BE2C (cell line): ENCODE measurements at regions not wholly inside any gene's neighbourhood (a gene's known extent, or its start where the extent isn't known, plus 50 kb on each side); places are given as distances from the start of the nearest gene placed in this dataset.

Source experiments
- DNase-seq: peaks from one replicate; pipeline ENCODE4 v3.0.0-alpha.2; 2020
- H3K27me3 ChIP-seq: fragments of 250-450 bp; sonication (Bioruptor Pico); 2 replicates; pipeline ENCODE4 v1.5.1; 2020; ENCODE audit warnings: mild to moderate bottlenecking
- H3K36me3 ChIP-seq: fragments of 250-450 bp; sonication (Bioruptor Pico); 2 replicates; pipeline ENCODE4 v1.5.1; 2020; ENCODE audit warnings: mild to moderate bottlenecking
- H3K4me1 ChIP-seq: fragments of 250-450 bp; sonication (Bioruptor Pico); 2 replicates; pipeline ENCODE4 v1.5.1; 2020
- H3K4me3 ChIP-seq: 2 replicates; pipeline ENCODE4 v1.5.1; 2011; ENCODE audit warnings: low read depth, low read length
- H3K9me3 ChIP-seq: fragments of 250-450 bp; sonication (Bioruptor Pico); 2 replicates; pipeline ENCODE4 v1.5.1; 2020
- CTCF ChIP-seq: IDR thresholded peaks from 2 replicates; pipeline ENCODE4 v1.5.1; 2012; ENCODE audit warnings: mild to moderate bottlenecking, low read depth, low read length

GRCh38 chr18:10297086-10297485 is 157.3 kb upstream of the APCDD1 start:
- Histone ChIP-seq H3K4me3 (no peak overlapping the region), H3K27me3 (no peaks in the 10 kb centered on the region), H3K9me3 (no peaks in the 10 kb centered on the region), H3K36me3 (no peaks in the 10 kb centered on the region), H3K4me1 (no peaks in the 10 kb centered on the region)
- no peak for DNase-seq
- no peak for TF ChIP-seq CTCF

DNA sequence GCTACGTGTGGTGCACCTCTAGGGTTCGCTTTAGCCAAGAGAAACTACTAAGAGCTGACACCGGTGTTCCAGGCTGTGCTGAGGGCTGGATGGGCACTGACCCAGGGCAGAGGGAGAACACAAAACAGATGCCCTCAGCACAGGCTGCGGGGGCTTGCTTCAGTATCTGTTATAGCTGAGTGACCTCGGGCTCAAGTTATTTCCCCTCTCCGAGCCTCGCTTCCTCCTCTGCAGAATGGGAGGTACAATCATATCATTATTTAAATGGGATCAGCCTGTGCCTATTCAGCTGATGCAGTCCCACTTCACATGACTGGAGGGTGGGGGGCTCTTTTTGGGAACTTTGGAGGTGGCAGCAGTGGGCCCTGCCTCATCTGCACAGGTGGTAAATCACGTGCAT is 156.1 kb upstream of the APCDD1 start:
- no peaks in the 10 kb centered on the region for H3K27me3 ChIP-seq
- no peaks in the 10 kb centered on the region for H3K36me3 ChIP-seq
- no peak overlapping the region for H3K4me3 ChIP-seq
- no peaks in the 10 kb centered on the region for H3K9me3 ChIP-seq
- no peak for DNase-seq
- TF ChIP-seq CTCF = no peak
- H3K4me1 ChIP-seq = no peaks in the 10 kb centered on the region

DNA sequence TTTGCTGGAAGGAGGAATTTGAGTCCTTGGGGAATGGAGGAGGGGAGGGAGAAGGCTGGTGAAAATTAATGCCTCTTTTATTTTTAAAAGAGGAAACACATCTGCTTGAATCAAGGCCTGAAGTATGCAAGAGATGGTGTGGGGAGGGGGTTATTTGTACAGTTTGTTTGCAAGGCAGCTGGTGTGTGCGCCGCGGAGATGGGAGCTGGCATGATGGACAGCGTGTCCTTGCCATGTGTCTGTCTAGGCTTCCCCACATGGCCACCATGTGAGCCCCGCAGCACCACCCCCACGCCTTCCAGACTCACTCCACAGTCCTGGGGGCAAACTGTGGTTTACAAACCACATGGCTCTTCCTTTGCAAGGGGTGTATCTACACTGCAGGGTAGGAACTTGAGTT is 154.8 kb upstream of the APCDD1 start:
- Histone ChIP-seq H3K4me1 (no peaks in the 10 kb centered on the region), H3K9me3 (no peaks in the 10 kb centered on the region), H3K27me3 (no peaks in the 10 kb centered on the region), H3K4me3 (no peak overlapping the region), H3K36me3 (no peaks in the 10 kb centered on the region)
- no peak for TF ChIP-seq CTCF
- no peak for DNase-seq

DNA sequence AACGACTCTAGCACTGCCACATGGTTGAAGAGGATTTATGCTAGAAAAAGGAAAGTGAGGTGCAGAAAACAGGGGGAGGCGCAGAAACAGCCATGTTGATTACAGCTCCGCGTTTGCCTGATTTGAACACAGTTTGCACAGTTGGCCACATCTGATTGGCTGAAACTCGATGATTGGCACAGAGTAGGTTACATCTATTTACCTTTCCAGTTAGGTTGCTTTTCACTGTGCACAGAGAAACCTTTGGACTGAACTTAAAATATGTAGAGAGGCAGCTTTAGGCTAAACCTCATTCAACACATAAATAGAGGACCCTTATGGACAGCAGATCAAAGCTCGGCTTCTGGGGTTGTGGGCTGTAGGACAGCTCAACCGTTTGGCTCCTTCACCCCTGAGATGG is 153.7 kb upstream of the APCDD1 start:
- Histone ChIP-seq H3K9me3 (no peaks in the 10 kb centered on the region), H3K36me3 (no peaks in the 10 kb centered on the region), H3K27me3 (no peaks in the 10 kb centered on the region), H3K4me3 (no peak overlapping the region), H3K4me1 (no peaks in the 10 kb centered on the region)
- no peak for TF ChIP-seq CTCF
- DNase-seq = no peak

GRCh38 chr18:10301831-10302483 is 152.5 kb upstream of the APCDD1 start:
- no peak for TF ChIP-seq CTCF
- Histone ChIP-seq H3K4me1 (no peaks in the 10 kb centered on the region), H3K9me3 (no peaks in the 10 kb centered on the region), H3K36me3 (no peaks in the 10 kb centered on the region), H3K27me3 (no peaks in the 10 kb centered on the region), H3K4me3 (no peak overlapping the region)
- DNase-seq = no peak

- TF ChIP-seq CTCF = no peak
- no peak for DNase-seq
Observed at GRCh38 chr18:10303171-10303570, 151.3 kb upstream of the APCDD1 start.

More at GRCh38 chr18:10303171-10303570, 151.3 kb upstream of the APCDD1 start:
- H3K27me3 ChIP-seq = no peaks in the 10 kb centered on the region
- no peak overlapping the region for H3K4me3 ChIP-seq
- H3K4me1 ChIP-seq = no peaks in the 10 kb centered on the region
- H3K9me3 ChIP-seq = no peaks in the 10 kb centered on the region
- H3K36me3 ChIP-seq = no peaks in the 10 kb centered on the region
